ENCODE measurements at regions not wholly inside any gene's neighbourhood (a gene's known extent, or its start where the extent isn't known, plus 50 kb on each side); places are given as distances from the start of the nearest gene placed in this dataset.

DNA sequence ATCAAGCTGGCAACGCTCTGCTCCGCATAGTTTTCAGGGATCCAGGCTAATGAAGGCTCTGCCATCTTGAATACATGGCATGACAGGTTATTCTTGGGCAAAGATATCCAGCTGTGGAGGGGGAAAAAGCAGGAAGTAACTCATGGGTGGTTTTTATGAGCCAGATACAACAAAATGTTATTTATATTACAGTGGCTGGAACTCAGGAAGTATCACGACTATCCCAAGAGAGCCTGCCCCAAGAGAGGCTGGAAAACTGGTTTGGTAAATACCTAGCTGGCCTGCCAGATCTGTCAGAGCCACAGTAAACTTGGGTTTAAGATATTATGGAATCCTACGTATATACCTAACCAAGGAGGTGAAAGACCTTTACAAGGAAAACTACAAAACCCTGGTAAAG is 462.8 kb upstream of the ANKRD30A start:
- no peak overlapping the region for H3K4me3 ChIP-seq
- H3K4me1 ChIP-seq, result no peaks in the 10 kb centered on the region
- TF ChIP-seq EP300 (IDR thresholded peaks at IDR 0.05) (no peak), POLR2A (IDR thresholded peaks at IDR 0.05) (no peak), POLR2AphosphoS5 (IDR thresholded peaks at IDR 0.05) (no peak)
- TF ChIP-seq, protein P1, sequence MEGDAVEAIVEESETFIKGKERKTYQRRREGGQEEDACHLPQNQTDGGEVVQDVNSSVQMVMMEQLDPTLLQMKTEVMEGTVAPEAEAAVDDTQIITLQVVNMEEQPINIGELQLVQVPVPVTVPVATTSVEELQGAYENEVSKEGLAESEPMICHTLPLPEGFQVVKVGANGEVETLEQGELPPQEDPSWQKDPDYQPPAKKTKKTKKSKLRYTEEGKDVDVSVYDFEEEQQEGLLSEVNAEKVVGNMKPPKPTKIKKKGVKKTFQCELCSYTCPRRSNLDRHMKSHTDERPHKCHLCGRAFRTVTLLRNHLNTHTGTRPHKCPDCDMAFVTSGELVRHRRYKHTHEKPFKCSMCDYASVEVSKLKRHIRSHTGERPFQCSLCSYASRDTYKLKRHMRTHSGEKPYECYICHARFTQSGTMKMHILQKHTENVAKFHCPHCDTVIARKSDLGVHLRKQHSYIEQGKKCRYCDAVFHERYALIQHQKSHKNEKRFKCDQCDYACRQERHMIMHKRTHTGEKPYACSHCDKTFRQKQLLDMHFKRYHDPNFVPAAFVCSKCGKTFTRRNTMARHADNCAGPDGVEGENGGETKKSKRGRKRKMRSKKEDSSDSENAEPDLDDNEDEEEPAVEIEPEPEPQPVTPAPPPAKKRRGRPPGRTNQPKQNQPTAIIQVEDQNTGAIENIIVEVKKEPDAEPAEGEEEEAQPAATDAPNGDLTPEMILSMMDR (IDR thresholded peaks at IDR 0.05), result no peak
- H3K9me3 ChIP-seq, result no peaks in the 10 kb centered on the region
- no peak overlapping the region for H3K27ac ChIP-seq
- 79% methylated on average over 4 of the region's 4 CpGs for WGBS
- DNase-seq (ENCODE audit: low spot score in 2 of 2), result no peak
- H3K27me3 ChIP-seq, result no peaks in the 10 kb centered on the region
- no peaks in the 10 kb centered on the region for H3K36me3 ChIP-seq

DNA sequence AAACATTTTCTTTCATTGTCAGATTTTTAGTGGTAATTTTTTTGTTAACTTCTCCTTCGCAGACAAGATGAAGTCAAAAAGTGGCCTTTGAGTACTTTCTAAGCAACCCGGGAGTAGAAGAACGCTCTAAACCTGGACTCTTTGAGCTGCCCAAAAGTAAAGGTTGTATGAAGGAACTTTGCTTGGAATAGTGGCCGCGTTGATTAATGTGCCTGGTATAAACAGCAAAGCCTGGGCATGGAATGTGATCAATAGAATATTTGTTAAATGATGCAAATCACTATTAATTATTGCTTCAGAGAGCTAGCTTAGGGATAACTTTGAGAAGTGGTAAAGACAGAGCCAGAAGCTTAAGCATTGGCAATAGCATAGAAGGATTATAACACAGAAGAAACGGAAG is 475.1 kb upstream of the ANKRD30A start:
- Histone ChIP-seq H3K9me3 (peaks cover 11% of the 10 kb centered on the region), H3K27ac (no peak overlapping the region), H3K4me1 (no peaks in the 10 kb centered on the region), H3K4me3 (no peak overlapping the region), H3K36me3 (no peaks in the 10 kb centered on the region), H3K27me3 (no peaks in the 10 kb centered on the region)
- TF ChIP-seq POLR2AphosphoS5 (IDR thresholded peaks at IDR 0.05), result no peak
- TF ChIP-seq, protein P1 (IDR thresholded peaks at IDR 0.05), result no peak
- DNase-seq (ENCODE audit: low spot score in 2 of 2), result no peak
- 85% methylated on average over 6 of the region's 6 CpGs for WGBS

DNA sequence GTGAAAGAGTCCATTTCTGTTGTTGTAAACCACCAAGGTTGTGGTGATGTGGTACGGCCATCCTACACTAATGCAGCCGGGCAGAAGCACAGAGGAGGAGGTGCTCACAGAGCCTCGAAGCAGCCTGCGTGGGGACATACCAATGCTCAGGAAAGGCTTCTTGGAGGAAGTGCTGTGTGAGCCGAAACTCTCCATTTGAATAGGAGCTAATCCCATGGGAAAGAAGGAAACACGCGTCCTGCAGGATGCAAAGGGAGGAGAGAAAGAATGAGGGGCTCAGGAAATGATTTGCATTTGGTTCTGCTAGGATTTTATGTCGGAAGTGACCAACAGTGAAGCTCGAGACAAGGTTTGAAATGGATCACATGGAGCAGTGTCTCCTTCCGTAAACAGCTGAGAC is 477.9 kb upstream of the ANKRD30A start:
- DNase-seq (ENCODE audit: low spot score in 2 of 2), result no peak
- Histone ChIP-seq H3K4me3 (no peak overlapping the region), H3K27me3 (no peaks in the 10 kb centered on the region), H3K27ac (no peak overlapping the region), H3K36me3 (no peaks in the 10 kb centered on the region), H3K9me3 (peaks cover 11% of the 10 kb centered on the region), H3K4me1 (no peaks in the 10 kb centered on the region)
- WGBS, result 70% methylated on average over 10 of the region's 10 CpGs
- TF ChIP-seq, protein P1 (IDR thresholded peaks at IDR 0.05), result no peak
- TF ChIP-seq POLR2AphosphoS5 (IDR thresholded peaks at IDR 0.05), result no peak
- TF ChIP-seq EP300 (IDR thresholded peaks at IDR 0.05), result no peak
- TF ChIP-seq POLR2A (IDR thresholded peaks at IDR 0.05), result no peak

DNA sequence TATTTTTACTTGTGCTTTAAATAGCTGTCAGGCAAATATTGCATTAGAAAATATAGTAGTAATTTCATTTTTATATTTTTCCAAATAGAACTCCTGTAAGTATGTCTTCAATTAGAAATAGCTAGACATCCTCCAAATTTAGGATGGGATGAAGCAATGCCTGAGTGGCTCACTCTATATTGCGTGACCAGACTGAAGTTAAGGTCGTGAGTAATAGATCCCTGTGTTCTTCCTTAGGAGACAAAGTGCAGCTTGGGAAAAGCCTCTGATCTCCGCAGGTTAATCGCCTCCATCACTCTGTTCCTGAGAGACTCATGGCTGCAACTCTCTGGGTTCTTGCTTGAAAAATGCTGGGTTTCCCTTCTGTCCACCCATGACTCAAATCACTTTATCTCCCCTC is 484.8 kb upstream of the ANKRD30A start:
- WGBS, result 82% methylated on average over 4 of the region's 4 CpGs
- H3K36me3 ChIP-seq, result no peaks in the 10 kb centered on the region
- no peaks in the 10 kb centered on the region for H3K9me3 ChIP-seq
- no peak for DNase-seq (ENCODE audit: low spot score in 2 of 2)
- no peaks in the 10 kb centered on the region for H3K27me3 ChIP-seq
- H3K27ac ChIP-seq, result no peak overlapping the region
- H3K4me1 ChIP-seq, result no peaks in the 10 kb centered on the region
- TF ChIP-seq EP300 (IDR thresholded peaks at IDR 0.05) (no peak), POLR2A (IDR thresholded peaks at IDR 0.05) (no peak), POLR2AphosphoS5 (IDR thresholded peaks at IDR 0.05) (no peak)
- TF ChIP-seq, protein P1 (IDR thresholded peaks at IDR 0.05), result no peak
- H3K4me3 ChIP-seq, result no peak overlapping the region

DNA sequence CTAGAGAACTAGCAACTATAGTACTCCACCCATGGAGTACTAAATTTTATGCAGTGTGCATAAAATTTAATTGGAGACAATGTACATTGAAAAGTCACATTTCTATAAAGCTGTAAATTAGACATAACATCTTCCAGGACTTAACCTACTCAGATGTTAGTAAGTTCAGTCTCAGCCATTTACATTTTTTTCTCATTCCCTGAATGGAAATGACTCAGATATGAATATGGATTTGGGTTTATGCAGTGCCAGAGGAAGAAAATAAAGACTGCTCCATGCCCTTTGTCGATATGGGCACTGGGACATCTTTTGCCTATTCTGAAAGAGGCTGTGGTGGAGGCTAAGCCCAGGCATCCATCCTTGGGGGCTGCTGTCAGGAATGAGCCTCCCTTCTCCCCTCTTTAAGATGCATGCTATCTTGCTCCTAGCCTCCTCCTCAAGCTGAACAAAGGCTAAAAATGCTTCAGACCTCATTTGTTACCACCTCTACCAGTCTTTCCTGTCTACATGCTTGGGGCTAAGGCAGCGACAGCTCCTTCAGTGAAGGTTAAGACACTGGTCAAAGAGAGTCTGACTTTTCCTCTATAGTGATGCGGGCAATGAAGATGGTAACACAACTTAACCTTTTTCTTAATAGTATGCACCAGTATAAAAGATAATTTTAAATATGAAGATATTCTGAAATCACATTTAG is 486.8 kb upstream of the ANKRD30A start:
- Histone ChIP-seq H3K36me3 (no peaks in the 10 kb centered on the region), H3K27ac (no peak overlapping the region), H3K27me3 (no peaks in the 10 kb centered on the region), H3K9me3 (no peaks in the 10 kb centered on the region), H3K4me1 (no peaks in the 10 kb centered on the region), H3K4me3 (no peak overlapping the region)
- WGBS, result 91% methylated on average over 3 of the region's 3 CpGs
- TF ChIP-seq POLR2AphosphoS5 (IDR thresholded peaks at IDR 0.05) (no peak), POLR2A (IDR thresholded peaks at IDR 0.05) (no peak), EP300 (IDR thresholded peaks at IDR 0.05) (no peak)
- TF ChIP-seq, protein P1 (IDR thresholded peaks at IDR 0.05), result no peak
- no peak for DNase-seq (ENCODE audit: low spot score in 2 of 2)
